AG09309 (cell line): ENCODE measurements at regions not wholly inside any gene's neighbourhood (a gene's known extent, or its start where the extent isn't known, plus 50 kb on each side); places are given as distances from the start of the nearest gene placed in this dataset.

Source experiments
- DNase-seq: peaks from one replicate; pipeline ENCODE4 v3.0.0-alpha.2; 2010; ENCODE audit warnings: low read depth
- H3K4me3 ChIP-seq: 2 replicates; pipeline ENCODE4 v1.5.1; 2011; ENCODE audit warnings: mild to moderate bottlenecking, low read depth, low read length, moderate library complexity; ENCODE audit not compliant: control insufficient read depth
- TF ChIP-seq, protein P1 (sequence below): IDR thresholded peaks from 2 replicates; pipeline ENCODE4 v1.5.1; 2011; ENCODE audit warnings: mild to moderate bottlenecking, low read depth, low read length, inconsistent platforms; ENCODE audit not compliant: insufficient read depth, control insufficient read depth; ENCODE audit errors: missing control alignments

DNA sequence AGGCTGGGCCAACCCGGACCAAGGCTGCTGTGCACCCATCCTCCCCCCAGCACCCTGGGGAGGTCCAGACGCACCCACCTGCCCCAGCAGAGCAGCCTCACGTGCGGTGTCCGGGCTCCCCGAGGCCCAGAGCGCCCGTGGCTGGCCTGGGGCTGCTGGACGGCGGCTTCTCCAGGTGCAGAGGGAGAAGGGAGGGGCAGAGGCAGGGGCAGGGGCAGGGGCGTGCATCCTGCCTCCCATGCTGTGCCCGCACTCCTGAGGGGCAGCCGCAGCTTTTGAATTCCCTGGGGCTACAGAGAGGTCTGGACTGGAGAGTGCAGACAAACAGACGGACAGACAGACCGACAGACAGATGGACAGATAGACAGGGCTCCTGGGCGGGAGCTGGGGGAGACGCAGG is 83.6 kb upstream of the PRR5 start:
- H3K4me3 ChIP-seq, result no peak overlapping the region
- TF ChIP-seq, protein P1, sequence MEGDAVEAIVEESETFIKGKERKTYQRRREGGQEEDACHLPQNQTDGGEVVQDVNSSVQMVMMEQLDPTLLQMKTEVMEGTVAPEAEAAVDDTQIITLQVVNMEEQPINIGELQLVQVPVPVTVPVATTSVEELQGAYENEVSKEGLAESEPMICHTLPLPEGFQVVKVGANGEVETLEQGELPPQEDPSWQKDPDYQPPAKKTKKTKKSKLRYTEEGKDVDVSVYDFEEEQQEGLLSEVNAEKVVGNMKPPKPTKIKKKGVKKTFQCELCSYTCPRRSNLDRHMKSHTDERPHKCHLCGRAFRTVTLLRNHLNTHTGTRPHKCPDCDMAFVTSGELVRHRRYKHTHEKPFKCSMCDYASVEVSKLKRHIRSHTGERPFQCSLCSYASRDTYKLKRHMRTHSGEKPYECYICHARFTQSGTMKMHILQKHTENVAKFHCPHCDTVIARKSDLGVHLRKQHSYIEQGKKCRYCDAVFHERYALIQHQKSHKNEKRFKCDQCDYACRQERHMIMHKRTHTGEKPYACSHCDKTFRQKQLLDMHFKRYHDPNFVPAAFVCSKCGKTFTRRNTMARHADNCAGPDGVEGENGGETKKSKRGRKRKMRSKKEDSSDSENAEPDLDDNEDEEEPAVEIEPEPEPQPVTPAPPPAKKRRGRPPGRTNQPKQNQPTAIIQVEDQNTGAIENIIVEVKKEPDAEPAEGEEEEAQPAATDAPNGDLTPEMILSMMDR, result no peak
- DNase-seq, result no peak

GRCh38 chr22:44617828-44618227 is 84.2 kb upstream of the PRR5 start:
- TF ChIP-seq, protein P1, result no peak
- DNase-seq, result no peak
- no peak overlapping the region for H3K4me3 ChIP-seq

GRCh38 chr22:44616882-44617655 is 84.9 kb upstream of the PRR5 start:
- TF ChIP-seq, protein P1, result no peak
- H3K4me3 ChIP-seq, result no peak overlapping the region
- DNase-seq, result no peak

- no peak overlapping the region for H3K4me3 ChIP-seq
- TF ChIP-seq, protein P1, result no peak
- DNase-seq, result no peak
Observed at GRCh38 chr22:44616461-44616860, 85.5 kb upstream of the PRR5 start.

DNA sequence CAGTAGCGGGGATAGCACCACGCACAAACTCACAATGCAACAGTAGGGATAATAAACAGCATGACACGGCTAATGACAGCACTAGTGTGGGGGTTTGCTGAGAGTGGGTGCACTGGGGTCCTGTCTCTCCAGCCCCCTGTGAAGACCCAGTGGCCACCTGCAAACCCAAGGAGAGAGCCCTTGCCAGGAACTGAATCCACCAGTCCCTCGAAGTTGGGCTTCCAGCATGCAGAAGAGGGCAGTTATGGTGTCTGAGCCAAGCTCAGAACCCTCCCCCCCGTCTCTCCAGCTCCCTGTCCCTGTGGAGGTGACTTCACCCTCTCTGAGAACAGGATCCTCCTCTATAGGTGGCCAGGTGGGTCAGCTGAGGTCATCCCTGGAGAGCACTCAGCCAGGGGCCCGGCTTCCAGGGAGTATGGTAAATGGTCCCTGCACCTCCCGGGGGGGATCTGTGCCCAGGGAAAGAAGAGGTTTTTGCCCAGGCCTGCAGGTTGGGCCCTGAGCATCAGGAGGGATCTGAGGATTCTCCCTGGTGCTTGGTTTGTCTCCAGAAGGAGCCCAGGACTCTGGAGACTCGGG is 86.3 kb upstream of the PRR5 start:
- no peak for DNase-seq
- TF ChIP-seq, protein P1, result no peak
- H3K4me3 ChIP-seq, result no peak overlapping the region

- no peak overlapping the region for H3K4me3 ChIP-seq
- no peak for DNase-seq
- TF ChIP-seq, protein P1, result no peak
Observed at GRCh38 chr22:44615146-44615545, 86.9 kb upstream of the PRR5 start.

- no peak for DNase-seq
- no peak overlapping the region for H3K4me3 ChIP-seq
- TF ChIP-seq, protein P1, result no peak
Observed at GRCh38 chr22:44613196-44613595, 88.8 kb upstream of the PRR5 start.
